ENCODE measurements at regions not wholly inside any gene's neighbourhood (a gene's known extent, or its start where the extent isn't known, plus 50 kb on each side); places are given as distances from the start of the nearest gene placed in this dataset.

DNA sequence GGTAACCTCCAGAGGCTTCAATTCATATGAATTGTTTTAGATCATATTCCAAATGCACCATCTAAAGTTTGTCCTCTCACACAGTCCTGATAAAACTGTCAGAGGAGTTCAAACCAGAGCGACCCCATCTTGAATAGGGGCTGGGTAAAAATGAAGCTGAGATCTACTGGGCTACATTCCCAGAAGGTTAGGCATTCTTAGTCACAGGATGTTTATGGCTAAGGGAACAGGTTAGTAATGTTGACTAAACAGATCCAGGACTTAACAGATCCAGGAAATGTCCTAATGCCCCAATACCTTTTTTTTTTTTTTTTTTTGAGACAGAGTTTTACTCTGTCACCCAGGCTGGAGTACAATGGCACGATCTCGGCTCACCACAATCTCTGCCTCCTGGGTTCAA lies 192.6 kb upstream of the PRDM9 start:
- Histone ChIP-seq H3K4me2 (ENCODE audit: insufficient read depth, low read length) (no peak overlapping the region), H3K9me3 (ENCODE audit: insufficient read depth, low read length, severe bottlenecking) (no peaks in the 10 kb centered on the region), H3K79me2 (ENCODE audit: insufficient read depth, low read length) (no peaks in the 10 kb centered on the region), H3K9ac (ENCODE audit: low read depth, low read length) (no peak overlapping the region), H3K27me3 (ENCODE audit: insufficient read depth, low read length, poor library complexity) (no peaks in the 10 kb centered on the region), H2AFZ (ENCODE audit: low read depth, low read length) (no peak overlapping the region), H3K4me1 (ENCODE audit: insufficient read depth, low read length) (no peaks in the 10 kb centered on the region), H4K20me1 (ENCODE audit: insufficient read depth, low read length) (no peaks in the 10 kb centered on the region), H3K36me3 (ENCODE audit: insufficient read depth, low read length) (no peaks in the 10 kb centered on the region), H3K27ac (ENCODE audit: low read length) (no peak overlapping the region), H3K4me3 (ENCODE audit: low read depth in 1 of 2, low read length in 2 of 2) (no peak overlapping the region)
- no peak for TF ChIP-seq EZH2 (IDR thresholded peaks at IDR 0.05; ENCODE audit: borderline replicate concordance, low read depth, low read length, severe bottlenecking)
- TF ChIP-seq, protein P1, sequence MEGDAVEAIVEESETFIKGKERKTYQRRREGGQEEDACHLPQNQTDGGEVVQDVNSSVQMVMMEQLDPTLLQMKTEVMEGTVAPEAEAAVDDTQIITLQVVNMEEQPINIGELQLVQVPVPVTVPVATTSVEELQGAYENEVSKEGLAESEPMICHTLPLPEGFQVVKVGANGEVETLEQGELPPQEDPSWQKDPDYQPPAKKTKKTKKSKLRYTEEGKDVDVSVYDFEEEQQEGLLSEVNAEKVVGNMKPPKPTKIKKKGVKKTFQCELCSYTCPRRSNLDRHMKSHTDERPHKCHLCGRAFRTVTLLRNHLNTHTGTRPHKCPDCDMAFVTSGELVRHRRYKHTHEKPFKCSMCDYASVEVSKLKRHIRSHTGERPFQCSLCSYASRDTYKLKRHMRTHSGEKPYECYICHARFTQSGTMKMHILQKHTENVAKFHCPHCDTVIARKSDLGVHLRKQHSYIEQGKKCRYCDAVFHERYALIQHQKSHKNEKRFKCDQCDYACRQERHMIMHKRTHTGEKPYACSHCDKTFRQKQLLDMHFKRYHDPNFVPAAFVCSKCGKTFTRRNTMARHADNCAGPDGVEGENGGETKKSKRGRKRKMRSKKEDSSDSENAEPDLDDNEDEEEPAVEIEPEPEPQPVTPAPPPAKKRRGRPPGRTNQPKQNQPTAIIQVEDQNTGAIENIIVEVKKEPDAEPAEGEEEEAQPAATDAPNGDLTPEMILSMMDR (IDR thresholded peaks at IDR 0.05; ENCODE audit: borderline replicate concordance, extremely low read depth, low read length, poor library complexity, severe bottlenecking) = no peak
- ATAC-seq (ENCODE audit: insufficient read depth, low read depth) (no peak), DNase-seq (no peak)

DNA sequence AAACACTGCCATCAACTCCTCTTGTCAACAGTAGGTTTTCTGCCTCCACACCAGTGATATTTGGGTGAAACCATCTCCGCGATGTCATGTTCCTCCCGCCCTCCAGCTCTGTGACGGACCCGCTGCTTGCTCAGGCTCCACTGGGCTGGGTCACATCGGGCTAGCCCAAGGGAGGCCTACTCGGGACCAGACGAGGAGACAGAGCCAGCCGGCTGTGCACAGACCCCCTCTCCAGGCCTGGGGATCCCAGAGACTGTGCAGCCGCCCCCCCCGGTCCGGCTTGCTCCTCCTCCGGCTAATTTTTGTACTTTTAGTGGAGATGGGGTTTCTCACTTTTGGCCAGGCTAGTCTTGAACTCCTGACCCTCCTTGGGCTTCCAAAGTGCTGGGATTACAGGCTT lies 202.4 kb upstream of the PRDM9 start:
- Histone ChIP-seq H3K4me1 (ENCODE audit: insufficient read depth, low read length) (no peaks in the 10 kb centered on the region), H3K4me2 (ENCODE audit: insufficient read depth, low read length) (no peak overlapping the region), H3K36me3 (ENCODE audit: insufficient read depth, low read length) (no peaks in the 10 kb centered on the region), H3K9me3 (ENCODE audit: insufficient read depth, low read length, severe bottlenecking) (no peaks in the 10 kb centered on the region), H3K27me3 (ENCODE audit: insufficient read depth, low read length, poor library complexity) (no peaks in the 10 kb centered on the region), H3K27ac (ENCODE audit: low read length) (no peak overlapping the region), H3K79me2 (ENCODE audit: insufficient read depth, low read length) (no peaks in the 10 kb centered on the region), H4K20me1 (ENCODE audit: insufficient read depth, low read length) (no peaks in the 10 kb centered on the region), H3K4me3 (ENCODE audit: low read depth in 1 of 2, low read length in 2 of 2) (no peak overlapping the region), H3K9ac (ENCODE audit: low read depth, low read length) (no peak overlapping the region), H2AFZ (ENCODE audit: low read depth, low read length) (no peak overlapping the region)
- ATAC-seq (ENCODE audit: insufficient read depth, low read depth) = no peak
- no peak for TF ChIP-seq EZH2 (IDR thresholded peaks at IDR 0.05; ENCODE audit: borderline replicate concordance, low read depth, low read length, severe bottlenecking)
- TF ChIP-seq, protein P1 (IDR thresholded peaks at IDR 0.05; ENCODE audit: borderline replicate concordance, extremely low read depth, low read length, poor library complexity, severe bottlenecking) = no peak
- DNase-seq = no peak

DNA sequence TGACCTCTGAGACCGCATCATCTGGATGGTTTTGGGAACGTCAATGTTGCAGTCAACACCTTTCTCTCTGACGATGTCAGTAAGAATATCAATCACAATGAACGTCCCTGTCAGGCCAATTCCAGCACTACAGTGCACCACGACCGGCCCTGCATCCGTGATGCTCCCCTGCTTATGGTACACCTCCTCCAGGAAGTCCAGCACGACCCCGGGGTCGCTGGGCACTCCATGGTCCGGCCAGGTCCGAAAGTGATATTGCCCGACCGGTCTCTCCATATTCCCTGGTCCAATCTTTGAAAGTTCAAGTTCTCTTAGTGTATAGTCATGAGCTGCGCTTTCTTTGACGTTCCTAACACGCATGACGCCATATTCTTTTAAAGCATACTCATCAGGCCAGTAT lies 203.6 kb upstream of the PRDM9 start:
- H3K4me3 ChIP-seq (ENCODE audit: low read depth in 1 of 2, low read length in 2 of 2) = no peak overlapping the region
- no peak overlapping the region for H3K4me2 ChIP-seq (ENCODE audit: insufficient read depth, low read length)
- ATAC-seq (ENCODE audit: insufficient read depth, low read depth) (no peak), DNase-seq (no peak)
- H3K27ac ChIP-seq (ENCODE audit: low read length) = no peak overlapping the region
- no peak overlapping the region for H3K9ac ChIP-seq (ENCODE audit: low read depth, low read length)
- H3K4me1 ChIP-seq (ENCODE audit: insufficient read depth, low read length) = no peaks in the 10 kb centered on the region
- H3K79me2 ChIP-seq (ENCODE audit: insufficient read depth, low read length) = no peaks in the 10 kb centered on the region
- H3K36me3 ChIP-seq (ENCODE audit: insufficient read depth, low read length) = no peaks in the 10 kb centered on the region
- H3K27me3 ChIP-seq (ENCODE audit: insufficient read depth, low read length, poor library complexity) = no peaks in the 10 kb centered on the region
- H3K9me3 ChIP-seq (ENCODE audit: insufficient read depth, low read length, severe bottlenecking) = no peaks in the 10 kb centered on the region
- TF ChIP-seq, protein P1 (IDR thresholded peaks at IDR 0.05; ENCODE audit: borderline replicate concordance, extremely low read depth, low read length, poor library complexity, severe bottlenecking) = no peak
- TF ChIP-seq EZH2 (IDR thresholded peaks at IDR 0.05; ENCODE audit: borderline replicate concordance, low read depth, low read length, severe bottlenecking) = no peak
- no peaks in the 10 kb centered on the region for H4K20me1 ChIP-seq (ENCODE audit: insufficient read depth, low read length)
- no peak overlapping the region for H2AFZ ChIP-seq (ENCODE audit: low read depth, low read length)

DNA sequence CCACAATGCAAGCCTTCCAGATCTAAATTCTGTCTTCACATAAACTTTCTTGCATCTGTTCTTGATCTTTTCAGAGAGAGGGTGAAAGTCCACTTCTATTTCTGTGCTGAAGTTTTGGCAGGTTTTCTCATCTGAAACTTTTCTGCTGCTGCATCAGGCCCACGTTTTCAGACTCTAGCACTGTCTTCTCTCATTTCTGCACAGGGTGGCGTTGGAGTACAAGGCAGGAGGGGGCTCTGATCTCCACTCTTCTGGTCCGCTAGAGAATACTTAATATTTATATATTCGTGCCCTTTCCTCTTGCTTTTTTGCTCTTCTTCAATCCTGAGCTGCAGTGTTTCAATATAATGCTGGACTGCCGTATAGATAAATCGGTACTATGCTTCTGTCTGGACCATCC lies 204.0 kb upstream of the PRDM9 start:
- Histone ChIP-seq H3K4me2 (ENCODE audit: insufficient read depth, low read length) (no peak overlapping the region), H4K20me1 (ENCODE audit: insufficient read depth, low read length) (no peaks in the 10 kb centered on the region), H2AFZ (ENCODE audit: low read depth, low read length) (no peak overlapping the region), H3K36me3 (ENCODE audit: insufficient read depth, low read length) (no peaks in the 10 kb centered on the region), H3K4me3 (ENCODE audit: low read depth in 1 of 2, low read length in 2 of 2) (no peak overlapping the region), H3K4me1 (ENCODE audit: insufficient read depth, low read length) (no peaks in the 10 kb centered on the region), H3K79me2 (ENCODE audit: insufficient read depth, low read length) (no peaks in the 10 kb centered on the region), H3K27me3 (ENCODE audit: insufficient read depth, low read length, poor library complexity) (no peaks in the 10 kb centered on the region), H3K9me3 (ENCODE audit: insufficient read depth, low read length, severe bottlenecking) (no peaks in the 10 kb centered on the region), H3K9ac (ENCODE audit: low read depth, low read length) (no peak overlapping the region), H3K27ac (ENCODE audit: low read length) (no peak overlapping the region)
- TF ChIP-seq, protein P1 (IDR thresholded peaks at IDR 0.05; ENCODE audit: borderline replicate concordance, extremely low read depth, low read length, poor library complexity, severe bottlenecking) = no peak
- no peak for TF ChIP-seq EZH2 (IDR thresholded peaks at IDR 0.05; ENCODE audit: borderline replicate concordance, low read depth, low read length, severe bottlenecking)
- DNase-seq (no peak), ATAC-seq (ENCODE audit: insufficient read depth, low read depth) (no peak)

Measured in DND-41 (cell line).